ENCODE measurements at regions not wholly inside any gene's neighbourhood (a gene's known extent, or its start where the extent isn't known, plus 50 kb on each side); places are given as distances from the start of the nearest gene placed in this dataset.

DNA sequence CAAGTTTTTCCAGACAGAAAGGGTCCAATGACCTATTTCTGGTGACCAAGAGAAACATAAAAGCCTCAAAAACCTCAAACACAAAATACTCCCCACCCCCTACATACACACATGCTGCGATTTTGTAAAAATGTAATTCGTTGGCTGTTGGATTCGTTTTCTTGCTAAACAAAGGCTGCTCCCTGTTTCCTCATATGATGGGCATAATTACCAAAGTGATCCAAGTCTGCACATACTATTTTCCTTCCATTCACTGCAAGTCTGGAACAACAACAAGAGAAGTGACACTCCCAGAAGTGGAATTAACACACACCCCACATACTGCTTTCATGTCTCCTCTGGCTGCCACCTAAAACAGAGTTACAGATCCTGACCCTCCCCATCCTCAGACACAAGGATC is 131.9 kb downstream of the RAP2A start (continued):
- TF ChIP-seq, protein P1, sequence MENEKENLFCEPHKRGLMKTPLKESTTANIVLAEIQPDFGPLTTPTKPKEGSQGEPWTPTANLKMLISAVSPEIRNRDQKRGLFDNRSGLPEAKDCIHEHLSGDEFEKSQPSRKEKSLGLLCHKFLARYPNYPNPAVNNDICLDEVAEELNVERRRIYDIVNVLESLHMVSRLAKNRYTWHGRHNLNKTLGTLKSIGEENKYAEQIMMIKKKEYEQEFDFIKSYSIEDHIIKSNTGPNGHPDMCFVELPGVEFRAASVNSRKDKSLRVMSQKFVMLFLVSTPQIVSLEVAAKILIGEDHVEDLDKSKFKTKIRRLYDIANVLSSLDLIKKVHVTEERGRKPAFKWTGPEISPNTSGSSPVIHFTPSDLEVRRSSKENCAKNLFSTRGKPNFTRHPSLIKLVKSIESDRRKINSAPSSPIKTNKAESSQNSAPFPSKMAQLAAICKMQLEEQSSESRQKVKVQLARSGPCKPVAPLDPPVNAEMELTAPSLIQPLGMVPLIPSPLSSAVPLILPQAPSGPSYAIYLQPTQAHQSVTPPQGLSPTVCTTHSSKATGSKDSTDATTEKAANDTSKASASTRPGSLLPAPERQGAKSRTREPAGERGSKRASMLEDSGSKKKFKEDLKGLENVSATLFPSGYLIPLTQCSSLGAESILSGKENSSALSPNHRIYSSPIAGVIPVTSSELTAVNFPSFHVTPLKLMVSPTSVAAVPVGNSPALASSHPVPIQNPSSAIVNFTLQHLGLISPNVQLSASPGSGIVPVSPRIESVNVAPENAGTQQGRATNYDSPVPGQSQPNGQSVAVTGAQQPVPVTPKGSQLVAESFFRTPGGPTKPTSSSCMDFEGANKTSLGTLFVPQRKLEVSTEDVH (IDR thresholded peaks at IDR 0.05; ENCODE audit: low read depth, partially characterized antibody), result no peak
- TF ChIP-seq FOXM1 (IDR thresholded peaks at IDR 0.05; ENCODE audit: low read depth), result no peak
- TF ChIP-seq FOXM1 (CRISPR knock-in tag; IDR thresholded peaks at IDR 0.05; ENCODE audit: low read depth), result no peak

- POLR2A ChIA-PET, result no interaction called here
- Histone ChIP-seq H2AFZ (ENCODE audit: low read depth, low read length) (no peak overlapping the region), H3K36me3 (ENCODE audit: control insufficient read depth, insufficient read depth, low read length) (no peaks in the 10 kb centered on the region), H3K79me2 (ENCODE audit: control insufficient read depth, insufficient read depth, low read length) (no peaks in the 10 kb centered on the region), H3K4me2 (ENCODE audit: insufficient read depth, low read length) (no peak overlapping the region), H3K9ac (ENCODE audit: insufficient read depth in 1 of 2, low read depth in 2 of 2, low read length in 2 of 2) (no peak overlapping the region), H3K4me1 (replicated peaks in 1 of 2; ENCODE audit: control insufficient read depth in 2 of 2, insufficient read depth in 2 of 2, low read length in 2 of 2) (no peaks in the 10 kb centered on the region), H3K9me1 (ENCODE audit: control insufficient read depth, insufficient read depth, low read length) (no peaks in the 10 kb centered on the region), H4K20me1 (replicated peaks; ENCODE audit: control insufficient read depth, insufficient read depth, low read length) (no peaks in the 10 kb centered on the region), H3K4me3 (no peak overlapping the region), H3K27ac (ENCODE audit: extremely low read depth, low read depth, low read length) (no peak overlapping the region), H3K9me3 (replicated peaks; ENCODE audit: control insufficient read depth, insufficient read depth, low read depth, low read length) (no peaks in the 10 kb centered on the region), H3K27me3 (ENCODE audit: control insufficient read depth in 2 of 2, insufficient read depth in 2 of 2, low read length in 2 of 2) (no peaks in the 10 kb centered on the region; a peak in 1 of 5 replicates)
- FAIRE-seq (no peak), DNase-seq (ENCODE audit: extremely low read depth in 1 of 4, low spot score in 3 of 4) (peak in 2 of 4 experiments; percentile 7), ATAC-seq (peak; percentile 64)
- CTCF ChIA-PET (ENCODE audit: low intra/inter-chr PET ratio), result interaction anchor here (1.1 kb wide), 1 partner anchor 536 kb away, joined by 3 read pairs; no protein-coding TSS in a partner anchor
- BruUV-seq (replicated peaks), result no TSS peak
- in situ Hi-C loops (cut with MboI) (loop anchor here (10.0 kb wide), 1 partner anchor 562 kb away; no protein-coding TSS in a partner anchor), intact Hi-C loops (cut with micrococcal nuclease) (loop anchor here (2.0 to 10.0 kb wide), 3 partner anchors 202 to 548 kb away; no protein-coding TSS in a partner anchor)
- 0% methylated on average over 2 of the region's 2 CpGs for WGBS (ENCODE audit: insufficient coverage, low coverage, missing lambda C conversion rate)
- TF ChIP-seq RAD21 (CRISPR knock-in tag; conservative IDR thresholded peaks at IDR 0.05 in 1 of 2, IDR thresholded peaks at IDR 0.05 in 1 of 2) (peak; percentile 27 to 57), FOS (IDR thresholded peaks at IDR 0.05; ENCODE audit: extremely low read depth, insufficient read length) (no peak), REST (IDR thresholded peaks at IDR 0.05; ENCODE audit: borderline replicate concordance) (peak; percentile 20; the same call in 1 of the 2 replicates), REST (CRISPR knock-in tag; IDR thresholded peaks at IDR 0.05; ENCODE audit: low read depth) (no peak)
- TF ChIP-seq, protein P2, sequence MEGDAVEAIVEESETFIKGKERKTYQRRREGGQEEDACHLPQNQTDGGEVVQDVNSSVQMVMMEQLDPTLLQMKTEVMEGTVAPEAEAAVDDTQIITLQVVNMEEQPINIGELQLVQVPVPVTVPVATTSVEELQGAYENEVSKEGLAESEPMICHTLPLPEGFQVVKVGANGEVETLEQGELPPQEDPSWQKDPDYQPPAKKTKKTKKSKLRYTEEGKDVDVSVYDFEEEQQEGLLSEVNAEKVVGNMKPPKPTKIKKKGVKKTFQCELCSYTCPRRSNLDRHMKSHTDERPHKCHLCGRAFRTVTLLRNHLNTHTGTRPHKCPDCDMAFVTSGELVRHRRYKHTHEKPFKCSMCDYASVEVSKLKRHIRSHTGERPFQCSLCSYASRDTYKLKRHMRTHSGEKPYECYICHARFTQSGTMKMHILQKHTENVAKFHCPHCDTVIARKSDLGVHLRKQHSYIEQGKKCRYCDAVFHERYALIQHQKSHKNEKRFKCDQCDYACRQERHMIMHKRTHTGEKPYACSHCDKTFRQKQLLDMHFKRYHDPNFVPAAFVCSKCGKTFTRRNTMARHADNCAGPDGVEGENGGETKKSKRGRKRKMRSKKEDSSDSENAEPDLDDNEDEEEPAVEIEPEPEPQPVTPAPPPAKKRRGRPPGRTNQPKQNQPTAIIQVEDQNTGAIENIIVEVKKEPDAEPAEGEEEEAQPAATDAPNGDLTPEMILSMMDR (IDR thresholded peaks at IDR 0.05 in 2 of 3, conservative IDR thresholded peaks at IDR 0.05 in 1 of 3; ENCODE audit: insufficient read depth in 2 of 3, low read depth in 1 of 3, low read length in 3 of 3), result peak; percentile 4 to 46 (median 45); a peak in 3 of 6 replicates
Measured at GRCh38 chr13:97566907-97567306, 132.9 kb downstream of the RAP2A start.

Data from K562 (cell line).